DOHH2 (cell line): ENCODE measurements at regions not wholly inside any gene's neighbourhood (a gene's known extent, or its start where the extent isn't known, plus 50 kb on each side); places are given as distances from the start of the nearest gene placed in this dataset.

Source experiments
- EZH2phosphoT487 ChIP-seq: fragments of 200-600 bp; sonication (generic); IDR thresholded peaks from 2 replicates; pipeline ENCODE4 v1.6.1; 2017; ENCODE audit warnings: borderline replicate concordance, mild to moderate bottlenecking, antibody characterized with exemption, low read length, moderate library complexity, mixed read lengths
- TF ChIP-seq, protein P1 (sequence below): fragments of 200-600 bp; sonication (generic); IDR thresholded peaks from one replicate; pipeline ENCODE4 v1.5.1; 2014; ENCODE audit warnings: antibody characterized with exemption, mild to moderate bottlenecking, low read depth, low read length; ENCODE audit not compliant: poor library complexity, severe bottlenecking

GRCh38 chr9:105194234-105194633 lies 50.2 kb upstream of the SLC44A1 start:
- TF ChIP-seq, protein P1, sequence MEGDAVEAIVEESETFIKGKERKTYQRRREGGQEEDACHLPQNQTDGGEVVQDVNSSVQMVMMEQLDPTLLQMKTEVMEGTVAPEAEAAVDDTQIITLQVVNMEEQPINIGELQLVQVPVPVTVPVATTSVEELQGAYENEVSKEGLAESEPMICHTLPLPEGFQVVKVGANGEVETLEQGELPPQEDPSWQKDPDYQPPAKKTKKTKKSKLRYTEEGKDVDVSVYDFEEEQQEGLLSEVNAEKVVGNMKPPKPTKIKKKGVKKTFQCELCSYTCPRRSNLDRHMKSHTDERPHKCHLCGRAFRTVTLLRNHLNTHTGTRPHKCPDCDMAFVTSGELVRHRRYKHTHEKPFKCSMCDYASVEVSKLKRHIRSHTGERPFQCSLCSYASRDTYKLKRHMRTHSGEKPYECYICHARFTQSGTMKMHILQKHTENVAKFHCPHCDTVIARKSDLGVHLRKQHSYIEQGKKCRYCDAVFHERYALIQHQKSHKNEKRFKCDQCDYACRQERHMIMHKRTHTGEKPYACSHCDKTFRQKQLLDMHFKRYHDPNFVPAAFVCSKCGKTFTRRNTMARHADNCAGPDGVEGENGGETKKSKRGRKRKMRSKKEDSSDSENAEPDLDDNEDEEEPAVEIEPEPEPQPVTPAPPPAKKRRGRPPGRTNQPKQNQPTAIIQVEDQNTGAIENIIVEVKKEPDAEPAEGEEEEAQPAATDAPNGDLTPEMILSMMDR: no peak
- TF ChIP-seq EZH2phosphoT487: no peak
